ENCODE measurements at regions not wholly inside any gene's neighbourhood (a gene's known extent, or its start where the extent isn't known, plus 50 kb on each side); places are given as distances from the start of the nearest gene placed in this dataset.

DNA sequence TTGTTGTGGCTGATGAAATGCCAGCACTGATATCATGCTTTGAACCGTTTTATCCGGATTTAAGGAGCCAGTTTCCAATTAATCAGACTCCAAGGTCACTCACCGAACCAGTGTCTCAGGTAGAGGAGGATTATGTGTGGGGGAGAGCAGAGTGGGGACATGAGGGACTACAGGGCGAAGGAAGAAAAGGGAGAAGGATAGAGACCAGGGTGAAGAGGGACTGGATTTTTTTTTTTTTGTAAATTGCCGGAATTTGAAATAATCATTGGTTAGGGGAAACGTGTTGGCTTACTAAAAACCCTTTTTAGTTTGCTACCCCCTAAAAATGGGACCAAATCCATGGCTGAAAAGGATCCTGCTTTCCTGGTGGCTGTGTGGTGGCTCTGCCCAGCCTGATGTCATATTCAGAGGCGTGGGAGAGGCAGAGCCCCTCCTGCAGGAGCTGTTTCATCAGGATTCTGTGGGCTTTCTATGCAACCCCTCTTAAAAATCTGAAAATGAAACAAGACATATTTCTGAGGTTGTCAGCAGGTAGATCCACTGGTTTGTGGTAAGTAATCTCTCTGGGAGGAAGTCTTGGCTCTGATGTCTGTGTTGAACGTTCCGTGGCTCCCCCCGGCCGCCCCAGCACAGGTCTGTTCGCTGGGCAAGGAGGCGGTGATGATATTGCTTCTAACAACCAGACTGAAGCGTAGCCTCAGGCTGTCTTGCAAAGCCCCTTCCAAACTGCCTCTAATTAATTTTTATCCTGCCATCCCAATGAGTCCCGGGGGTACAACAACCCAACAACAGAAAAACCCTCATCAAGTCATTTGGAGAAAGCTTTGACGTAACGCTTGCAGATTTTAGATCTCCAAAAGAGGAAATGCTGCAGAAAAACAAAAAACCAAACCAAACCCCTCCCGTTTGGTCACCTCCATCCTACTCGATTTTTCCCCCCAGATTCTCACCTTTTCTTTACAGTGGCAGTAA lies 143.0 kb upstream of the ZFHX3 start:
- Histone ChIP-seq H3K9me3 (ENCODE audit: severe bottlenecking) (no peaks in the 10 kb centered on the region), H3K4me3 (ENCODE audit: low read depth, low read length) (no peak overlapping the region), H3K27ac (no peak overlapping the region), H3K27me3 (ENCODE audit: insufficient read depth, low read depth, severe bottlenecking) (no peaks in the 10 kb centered on the region), H3K36me3 (no peaks in the 10 kb centered on the region)
- DNase-seq: peak; percentile 26
- TF ChIP-seq, protein P1, sequence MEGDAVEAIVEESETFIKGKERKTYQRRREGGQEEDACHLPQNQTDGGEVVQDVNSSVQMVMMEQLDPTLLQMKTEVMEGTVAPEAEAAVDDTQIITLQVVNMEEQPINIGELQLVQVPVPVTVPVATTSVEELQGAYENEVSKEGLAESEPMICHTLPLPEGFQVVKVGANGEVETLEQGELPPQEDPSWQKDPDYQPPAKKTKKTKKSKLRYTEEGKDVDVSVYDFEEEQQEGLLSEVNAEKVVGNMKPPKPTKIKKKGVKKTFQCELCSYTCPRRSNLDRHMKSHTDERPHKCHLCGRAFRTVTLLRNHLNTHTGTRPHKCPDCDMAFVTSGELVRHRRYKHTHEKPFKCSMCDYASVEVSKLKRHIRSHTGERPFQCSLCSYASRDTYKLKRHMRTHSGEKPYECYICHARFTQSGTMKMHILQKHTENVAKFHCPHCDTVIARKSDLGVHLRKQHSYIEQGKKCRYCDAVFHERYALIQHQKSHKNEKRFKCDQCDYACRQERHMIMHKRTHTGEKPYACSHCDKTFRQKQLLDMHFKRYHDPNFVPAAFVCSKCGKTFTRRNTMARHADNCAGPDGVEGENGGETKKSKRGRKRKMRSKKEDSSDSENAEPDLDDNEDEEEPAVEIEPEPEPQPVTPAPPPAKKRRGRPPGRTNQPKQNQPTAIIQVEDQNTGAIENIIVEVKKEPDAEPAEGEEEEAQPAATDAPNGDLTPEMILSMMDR (IDR thresholded peaks at IDR 0.05; ENCODE audit: low read depth, low read length): no peak

DNA sequence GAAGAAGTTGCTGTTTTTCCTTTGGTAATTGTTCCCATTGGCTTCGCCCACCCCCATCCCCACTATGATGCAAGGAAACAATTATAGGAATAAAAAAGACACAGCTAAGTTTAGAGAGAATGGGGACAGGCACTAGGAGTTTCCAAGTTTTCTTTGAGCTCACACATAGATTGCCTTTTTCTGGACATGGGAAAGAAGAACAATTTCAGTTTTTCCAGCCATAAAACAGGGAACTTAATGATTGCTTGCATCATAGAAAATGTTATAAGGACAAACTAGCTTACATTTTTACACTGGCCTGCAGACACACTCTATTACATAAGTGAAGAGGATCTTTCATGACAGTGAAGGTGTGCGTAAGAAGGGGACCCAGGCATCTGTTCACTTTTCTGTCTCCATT lies 142.3 kb upstream of the ZFHX3 start:
- TF ChIP-seq, protein P1 (IDR thresholded peaks at IDR 0.05; ENCODE audit: low read depth, low read length): no peak
- Histone ChIP-seq H3K4me3 (ENCODE audit: low read depth, low read length) (no peak overlapping the region), H3K36me3 (no peaks in the 10 kb centered on the region), H3K9me3 (ENCODE audit: severe bottlenecking) (no peaks in the 10 kb centered on the region), H3K27ac (no peak overlapping the region), H3K27me3 (ENCODE audit: insufficient read depth, low read depth, severe bottlenecking) (no peaks in the 10 kb centered on the region)
- no peak for DNase-seq

- no peaks in the 10 kb centered on the region for H3K36me3 ChIP-seq
- TF ChIP-seq, protein P1 (IDR thresholded peaks at IDR 0.05; ENCODE audit: low read depth, low read length): no peak
- no peak overlapping the region for H3K27ac ChIP-seq
- H3K27me3 ChIP-seq (ENCODE audit: insufficient read depth, low read depth, severe bottlenecking): no peaks in the 10 kb centered on the region
- no peaks in the 10 kb centered on the region for H3K9me3 ChIP-seq (ENCODE audit: severe bottlenecking)
- no peak overlapping the region for H3K4me3 ChIP-seq (ENCODE audit: low read depth, low read length)
- DNase-seq: no peak
Observed at GRCh38 chr16:73189136-73189535, 141.2 kb upstream of the ZFHX3 start.

DNA sequence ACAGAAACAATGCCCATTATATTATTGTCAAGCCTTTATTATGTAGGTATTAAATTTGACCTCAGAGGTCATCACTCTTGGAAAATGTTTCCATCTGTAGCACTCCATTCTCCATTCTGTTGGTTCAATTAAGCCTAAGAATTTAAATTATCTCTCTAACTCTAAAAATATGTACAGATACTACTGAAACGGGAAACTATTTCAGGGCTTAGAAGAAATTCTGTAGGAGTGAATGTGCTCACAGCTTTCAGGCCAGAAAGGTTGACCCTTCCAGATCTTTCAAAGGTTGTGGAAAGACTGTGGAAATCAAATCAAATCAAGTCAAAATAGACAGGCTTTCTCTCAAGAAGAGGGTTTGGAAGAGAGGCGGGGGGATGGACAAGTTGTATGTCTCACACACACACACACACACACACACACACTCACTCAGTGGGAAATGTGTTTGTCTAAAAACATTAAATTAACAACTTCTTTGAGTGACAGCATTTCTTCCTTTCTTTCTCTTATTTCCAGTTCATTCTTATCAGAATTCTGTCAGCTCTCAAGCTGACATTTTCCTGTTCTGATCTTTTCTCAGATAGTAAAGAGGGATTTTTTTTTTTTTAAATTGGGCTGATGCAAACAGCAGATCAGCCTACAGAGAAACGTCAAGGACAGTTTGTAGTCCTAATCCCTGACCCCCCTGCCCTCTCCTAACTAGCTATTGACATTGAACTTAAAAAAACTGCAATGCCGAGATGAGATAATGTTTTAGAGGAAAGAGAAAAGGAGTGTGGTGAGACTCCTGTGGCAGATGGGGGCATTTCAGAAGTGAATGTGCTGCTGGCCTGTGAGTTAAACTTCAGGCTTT lies 139.0 kb upstream of the ZFHX3 start:
- H3K27ac ChIP-seq: no peak overlapping the region
- TF ChIP-seq, protein P1 (IDR thresholded peaks at IDR 0.05; ENCODE audit: low read depth, low read length): no peak
- no peaks in the 10 kb centered on the region for H3K27me3 ChIP-seq (ENCODE audit: insufficient read depth, low read depth, severe bottlenecking)
- H3K36me3 ChIP-seq: no peaks in the 10 kb centered on the region
- no peak for DNase-seq
- H3K4me3 ChIP-seq (ENCODE audit: low read depth, low read length): no peak overlapping the region
- no peaks in the 10 kb centered on the region for H3K9me3 ChIP-seq (ENCODE audit: severe bottlenecking)

- TF ChIP-seq, protein P1 (IDR thresholded peaks at IDR 0.05; ENCODE audit: low read depth, low read length): no peak
- H3K9me3 ChIP-seq (ENCODE audit: severe bottlenecking): no peaks in the 10 kb centered on the region
- no peak for DNase-seq
- H3K27ac ChIP-seq: no peak overlapping the region
- H3K27me3 ChIP-seq (ENCODE audit: insufficient read depth, low read depth, severe bottlenecking): no peaks in the 10 kb centered on the region
- H3K4me3 ChIP-seq (ENCODE audit: low read depth, low read length): no peak overlapping the region
- no peaks in the 10 kb centered on the region for H3K36me3 ChIP-seq
Observed at GRCh38 chr16:73185737-73186136, 137.8 kb upstream of the ZFHX3 start.
